ENCODE measurements at regions not wholly inside any gene's neighbourhood (a gene's known extent, or its start where the extent isn't known, plus 50 kb on each side); places are given as distances from the start of the nearest gene placed in this dataset.

GRCh38 chr16:89027281-89027680 lies 50.3 kb upstream of the CBFA2T3 start:
- Histone ChIP-seq H3K4ac (ENCODE audit: low read depth, low read length) (no peak overlapping the region), H3K23ac (ENCODE audit: low read length) (no peak overlapping the region), H4K5ac (ENCODE audit: low read length) (no peak overlapping the region), H3K56ac (ENCODE audit: low read length) (no peak overlapping the region), H2AK5ac (ENCODE audit: low read length) (no peak overlapping the region), H3K4me1 (ENCODE audit: control insufficient read depth, low read depth, low read length) (no peaks in the 10 kb centered on the region), H3K4me2 (ENCODE audit: low read length) (no peak overlapping the region), H3K27ac (ENCODE audit: low read depth, low read length) (no peak overlapping the region), H2BK120ac (ENCODE audit: low read depth, low read length) (no peak overlapping the region), H3K79me2 (ENCODE audit: control insufficient read depth, insufficient read depth, low read length) (no peaks in the 10 kb centered on the region), H3K27me3 (ENCODE audit: insufficient read depth, low read length, poor library complexity) (no peaks in the 10 kb centered on the region), H4K8ac (ENCODE audit: low read depth, low read length) (no peak overlapping the region), H3K9ac (ENCODE audit: low read length) (no peak overlapping the region), H2BK15ac (replicated peaks; ENCODE audit: low read depth) (no peak overlapping the region), H3K4me3 (ENCODE audit: low read length) (no peak overlapping the region), H3K79me1 (ENCODE audit: low read length) (no peaks in the 10 kb centered on the region), H3K18ac (ENCODE audit: low read length) (no peak overlapping the region), H2BK5ac (ENCODE audit: low read length) (no peak overlapping the region), H3K36me3 (ENCODE audit: control insufficient read depth, insufficient read depth, low read length) (no peaks in the 10 kb centered on the region)
- WGBS (ENCODE audit: extremely low coverage, insufficient coverage, low lambda C conversion rate), result no CpG with 5 or more reads among the region's 1 CpG
- no peak for DNase-seq

GRCh38 chr16:89031715-89032659 lies 55.0 kb upstream of the CBFA2T3 start:
- H3K36me3 ChIP-seq (ENCODE audit: control insufficient read depth, insufficient read depth, low read length), result no peaks in the 10 kb centered on the region

GRCh38 chr16:89033304-89033703 lies 56.3 kb upstream of the CBFA2T3 start:
- Histone ChIP-seq H3K79me1 (ENCODE audit: low read length) (no peaks in the 10 kb centered on the region), H4K5ac (ENCODE audit: low read length) (no peak overlapping the region), H4K8ac (ENCODE audit: low read depth, low read length) (no peak overlapping the region), H3K27ac (ENCODE audit: low read depth, low read length) (no peak overlapping the region), H2BK15ac (replicated peaks; ENCODE audit: low read depth) (no peak overlapping the region), H3K18ac (ENCODE audit: low read length) (no peak overlapping the region), H3K4me2 (ENCODE audit: low read length) (no peak overlapping the region), H3K23ac (ENCODE audit: low read length) (no peak overlapping the region), H3K36me3 (ENCODE audit: control insufficient read depth, insufficient read depth, low read length) (no peaks in the 10 kb centered on the region), H2BK5ac (ENCODE audit: low read length) (no peak overlapping the region), H3K4ac (ENCODE audit: low read depth, low read length) (no peak overlapping the region), H2AK5ac (ENCODE audit: low read length) (no peak overlapping the region), H3K56ac (ENCODE audit: low read length) (no peak overlapping the region), H3K4me1 (ENCODE audit: control insufficient read depth, low read depth, low read length) (no peaks in the 10 kb centered on the region), H3K79me2 (ENCODE audit: control insufficient read depth, insufficient read depth, low read length) (no peaks in the 10 kb centered on the region), H3K9ac (ENCODE audit: low read length) (no peak overlapping the region), H3K4me3 (ENCODE audit: low read length) (no peak overlapping the region), H2BK120ac (ENCODE audit: low read depth, low read length) (no peak overlapping the region), H3K27me3 (ENCODE audit: insufficient read depth, low read length, poor library complexity) (no peaks in the 10 kb centered on the region)
- WGBS (ENCODE audit: extremely low coverage, insufficient coverage, low lambda C conversion rate), result no CpG with 5 or more reads among the region's 10 CpGs
- DNase-seq, result no peak

More at GRCh38 chr16:89031715-89032659, 55.0 kb upstream of the CBFA2T3 start:
- WGBS (ENCODE audit: extremely low coverage, insufficient coverage, low lambda C conversion rate), result no CpG with 5 or more reads among the region's 24 CpGs
- no peak overlapping the region for H3K56ac ChIP-seq (ENCODE audit: low read length)
- no peaks in the 10 kb centered on the region for H3K27me3 ChIP-seq (ENCODE audit: insufficient read depth, low read length, poor library complexity)
- H2BK5ac ChIP-seq (ENCODE audit: low read length), result no peak overlapping the region
- no peak overlapping the region for H3K4ac ChIP-seq (ENCODE audit: low read depth, low read length)
- H3K9ac ChIP-seq (ENCODE audit: low read length), result no peak overlapping the region
- H4K8ac ChIP-seq (ENCODE audit: low read depth, low read length), result no peak overlapping the region
- H3K4me2 ChIP-seq (ENCODE audit: low read length), result no peak overlapping the region
- no peak overlapping the region for H3K23ac ChIP-seq (ENCODE audit: low read length)
- H3K79me2 ChIP-seq (ENCODE audit: control insufficient read depth, insufficient read depth, low read length), result no peaks in the 10 kb centered on the region
- no peak for DNase-seq
- H3K4me1 ChIP-seq (ENCODE audit: control insufficient read depth, low read depth, low read length), result no peaks in the 10 kb centered on the region
- no peak overlapping the region for H3K27ac ChIP-seq (ENCODE audit: low read depth, low read length)
- no peak overlapping the region for H2AK5ac ChIP-seq (ENCODE audit: low read length)
- H3K79me1 ChIP-seq (ENCODE audit: low read length), result no peaks in the 10 kb centered on the region
- H2BK15ac ChIP-seq (replicated peaks; ENCODE audit: low read depth), result no peak overlapping the region
- no peak overlapping the region for H4K5ac ChIP-seq (ENCODE audit: low read length)
- H3K4me3 ChIP-seq (ENCODE audit: low read length), result no peak overlapping the region
- H2BK120ac ChIP-seq (ENCODE audit: low read depth, low read length), result no peak overlapping the region
- H3K18ac ChIP-seq (ENCODE audit: low read length), result no peak overlapping the region

DNA sequence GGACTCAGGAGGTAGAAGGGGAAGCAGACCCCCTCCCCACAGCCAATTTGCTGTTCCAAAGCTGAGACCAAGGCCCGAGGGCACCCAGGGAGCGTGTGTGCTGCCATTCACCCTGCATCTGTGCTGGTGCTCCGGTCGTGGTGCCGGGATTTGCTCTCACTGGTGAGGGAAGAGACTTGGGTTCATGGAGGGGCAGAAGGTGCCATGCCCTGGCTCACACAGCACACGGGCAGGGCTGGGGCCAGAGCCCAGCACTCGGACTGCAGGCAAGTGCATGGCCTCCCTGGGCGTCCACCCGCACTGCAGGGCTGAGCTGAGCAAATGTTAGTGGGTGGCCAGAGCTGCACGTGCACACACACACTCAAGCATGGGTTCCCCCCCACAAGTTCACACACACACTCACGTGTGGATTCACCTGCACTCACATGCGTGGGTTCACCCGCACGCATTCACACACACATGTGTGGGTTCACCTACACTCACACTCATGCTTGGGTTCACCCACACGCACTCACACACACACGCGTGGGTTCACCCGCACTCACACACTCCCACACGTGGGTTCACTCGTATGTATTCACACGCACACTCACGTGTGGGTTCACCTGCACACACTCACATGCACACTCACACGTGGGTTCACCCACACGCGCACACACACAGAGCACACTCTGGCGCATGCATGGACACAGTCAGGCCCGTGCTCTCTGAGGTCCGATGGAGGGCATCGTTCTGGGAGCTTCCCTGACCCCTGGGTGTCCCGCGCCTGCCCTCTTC lies 57.0 kb upstream of the CBFA2T3 start:
- H3K56ac ChIP-seq (ENCODE audit: low read length), result peak overlapping the region; percentile 15
- no peak overlapping the region for H3K18ac ChIP-seq (ENCODE audit: low read length)
- H3K79me1 ChIP-seq (ENCODE audit: low read length), result no peaks in the 10 kb centered on the region
- no peak overlapping the region for H4K5ac ChIP-seq (ENCODE audit: low read length)
- H4K8ac ChIP-seq (ENCODE audit: low read depth, low read length), result no peak overlapping the region
- H3K36me3 ChIP-seq (ENCODE audit: control insufficient read depth, insufficient read depth, low read length), result no peaks in the 10 kb centered on the region
- no peak overlapping the region for H3K4me2 ChIP-seq (ENCODE audit: low read length)
- H2BK5ac ChIP-seq (ENCODE audit: low read length), result no peak overlapping the region
- H2BK120ac ChIP-seq (ENCODE audit: low read depth, low read length), result no peak overlapping the region
- DNase-seq, result no peak
- H3K9ac ChIP-seq (ENCODE audit: low read length), result no peak overlapping the region
- WGBS (ENCODE audit: extremely low coverage, insufficient coverage, low lambda C conversion rate), result no CpG with 5 or more reads among the region's 31 CpGs
- H3K4me1 ChIP-seq (ENCODE audit: control insufficient read depth, low read depth, low read length), result no peaks in the 10 kb centered on the region
- no peak overlapping the region for H2AK5ac ChIP-seq (ENCODE audit: low read length)
- H2BK15ac ChIP-seq (replicated peaks; ENCODE audit: low read depth), result no peak overlapping the region
- H3K27me3 ChIP-seq (ENCODE audit: insufficient read depth, low read length, poor library complexity), result no peaks in the 10 kb centered on the region
- H3K27ac ChIP-seq (ENCODE audit: low read depth, low read length), result no peak overlapping the region
- no peak overlapping the region for H3K4ac ChIP-seq (ENCODE audit: low read depth, low read length)
- H3K79me2 ChIP-seq (ENCODE audit: control insufficient read depth, insufficient read depth, low read length), result no peaks in the 10 kb centered on the region
- H3K23ac ChIP-seq (ENCODE audit: low read length), result no peak overlapping the region
- H3K4me3 ChIP-seq (ENCODE audit: low read length), result no peak overlapping the region

DNA sequence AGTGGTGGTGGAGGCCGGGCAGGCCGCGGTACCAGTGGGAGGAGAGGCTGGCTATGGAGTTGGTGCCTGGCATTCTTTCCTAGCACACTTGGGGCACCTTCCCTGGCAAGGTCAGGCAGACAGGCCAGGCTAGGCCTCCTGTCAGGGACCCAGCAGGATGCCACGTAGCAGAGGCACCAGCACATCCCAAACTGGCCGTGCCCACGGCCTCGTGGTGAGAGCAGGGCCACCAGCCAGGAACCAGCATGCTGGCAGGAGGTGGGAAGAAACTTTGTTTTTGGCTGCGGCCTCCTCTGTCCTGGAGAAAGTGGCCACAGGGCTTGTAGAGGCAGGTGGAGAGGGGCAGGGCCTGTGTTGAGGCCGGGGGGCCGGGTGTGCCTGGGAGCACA lies 57.6 kb upstream of the CBFA2T3 start:
- no peak overlapping the region for H3K4me2 ChIP-seq (ENCODE audit: low read length)
- no peak overlapping the region for H2BK120ac ChIP-seq (ENCODE audit: low read depth, low read length)
- no peak overlapping the region for H4K5ac ChIP-seq (ENCODE audit: low read length)
- H3K27ac ChIP-seq (ENCODE audit: low read depth, low read length), result no peak overlapping the region
- H3K9ac ChIP-seq (ENCODE audit: low read length), result no peak overlapping the region
- H3K79me2 ChIP-seq (ENCODE audit: control insufficient read depth, insufficient read depth, low read length), result no peaks in the 10 kb centered on the region
- no peaks in the 10 kb centered on the region for H3K79me1 ChIP-seq (ENCODE audit: low read length)
- H3K56ac ChIP-seq (ENCODE audit: low read length), result no peak overlapping the region
- H4K8ac ChIP-seq (ENCODE audit: low read depth, low read length), result no peak overlapping the region
- H2BK15ac ChIP-seq (replicated peaks; ENCODE audit: low read depth), result no peak overlapping the region
- no peak for DNase-seq
- no peak overlapping the region for H3K23ac ChIP-seq (ENCODE audit: low read length)
- no peak overlapping the region for H2BK5ac ChIP-seq (ENCODE audit: low read length)
- no peaks in the 10 kb centered on the region for H3K27me3 ChIP-seq (ENCODE audit: insufficient read depth, low read length, poor library complexity)
- no peaks in the 10 kb centered on the region for H3K36me3 ChIP-seq (ENCODE audit: control insufficient read depth, insufficient read depth, low read length)
- no CpG with 5 or more reads among the region's 10 CpGs for WGBS (ENCODE audit: extremely low coverage, insufficient coverage, low lambda C conversion rate)
- H3K4me1 ChIP-seq (ENCODE audit: control insufficient read depth, low read depth, low read length), result no peaks in the 10 kb centered on the region
- H2AK5ac ChIP-seq (ENCODE audit: low read length), result no peak overlapping the region
- no peak overlapping the region for H3K4ac ChIP-seq (ENCODE audit: low read depth, low read length)
- no peak overlapping the region for H3K4me3 ChIP-seq (ENCODE audit: low read length)
- no peak overlapping the region for H3K18ac ChIP-seq (ENCODE audit: low read length)
